ENCODE measurements at regions not wholly inside any gene's neighbourhood (a gene's known extent, or its start where the extent isn't known, plus 50 kb on each side); places are given as distances from the start of the nearest gene placed in this dataset.

GRCh38 chr18:54749291-54749690 is 79.0 kb upstream of the RAB27B start:
- DNase-seq = no peak
- H3K4me1 Mint-ChIP-seq = no peaks in the 10 kb centered on the region
- 100% methylated on average over 2 of the region's 3 CpGs for WGBS (ENCODE audit: insufficient coverage)
- H3K27me3 Mint-ChIP-seq (ENCODE audit: low read depth in 3 of 3) = peaks cover 0 to 5% (median 1%) of the 10 kb centered on the region in 3 donors
- Histone ChIP-seq H3K79me2 (ENCODE audit: insufficient read depth, low read length) (no peaks in the 10 kb centered on the region), H3K4me2 (replicated peaks; ENCODE audit: extremely low read depth, low read length, poor library complexity, severe bottlenecking) (no peak overlapping the region), H4K20me1 (ENCODE audit: insufficient read depth, low read length) (no peaks in the 10 kb centered on the region), H3K9me3 (replicated peaks in 1 of 2; ENCODE audit: control insufficient read depth in 1 of 2, insufficient read depth in 1 of 2, low read length in 2 of 2) (no peaks in the 10 kb centered on the region), H3K9ac (ENCODE audit: insufficient read depth, low read length, poor library complexity, severe bottlenecking) (no peak overlapping the region), H3K27ac (ENCODE audit: low read depth in 1 of 2, low read length in 2 of 2) (no peak overlapping the region), H2AFZ (ENCODE audit: insufficient read depth, low read depth, low read length, poor library complexity, severe bottlenecking) (no peak overlapping the region), H3K4me1 (ENCODE audit: control insufficient read depth in 1 of 2, insufficient read depth in 2 of 2, low read length in 2 of 2) (no peaks in the 10 kb centered on the region), H3K4me3 (replicated peaks in 1 of 3; ENCODE audit: low read depth in 2 of 3, low read length in 3 of 3) (no peak overlapping the region), H3K36me3 (replicated peaks in 1 of 2; ENCODE audit: control insufficient read depth in 1 of 2, insufficient read depth in 2 of 2, low read length in 2 of 2) (no peaks in the 10 kb centered on the region), H3K27me3 (ENCODE audit: control insufficient read depth in 2 of 2, insufficient read depth in 2 of 2, low read length in 2 of 2) (no peaks in the 10 kb centered on the region)
- TF ChIP-seq, protein P1, sequence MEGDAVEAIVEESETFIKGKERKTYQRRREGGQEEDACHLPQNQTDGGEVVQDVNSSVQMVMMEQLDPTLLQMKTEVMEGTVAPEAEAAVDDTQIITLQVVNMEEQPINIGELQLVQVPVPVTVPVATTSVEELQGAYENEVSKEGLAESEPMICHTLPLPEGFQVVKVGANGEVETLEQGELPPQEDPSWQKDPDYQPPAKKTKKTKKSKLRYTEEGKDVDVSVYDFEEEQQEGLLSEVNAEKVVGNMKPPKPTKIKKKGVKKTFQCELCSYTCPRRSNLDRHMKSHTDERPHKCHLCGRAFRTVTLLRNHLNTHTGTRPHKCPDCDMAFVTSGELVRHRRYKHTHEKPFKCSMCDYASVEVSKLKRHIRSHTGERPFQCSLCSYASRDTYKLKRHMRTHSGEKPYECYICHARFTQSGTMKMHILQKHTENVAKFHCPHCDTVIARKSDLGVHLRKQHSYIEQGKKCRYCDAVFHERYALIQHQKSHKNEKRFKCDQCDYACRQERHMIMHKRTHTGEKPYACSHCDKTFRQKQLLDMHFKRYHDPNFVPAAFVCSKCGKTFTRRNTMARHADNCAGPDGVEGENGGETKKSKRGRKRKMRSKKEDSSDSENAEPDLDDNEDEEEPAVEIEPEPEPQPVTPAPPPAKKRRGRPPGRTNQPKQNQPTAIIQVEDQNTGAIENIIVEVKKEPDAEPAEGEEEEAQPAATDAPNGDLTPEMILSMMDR (IDR thresholded peaks at IDR 0.05) = no peak
- no peaks in the 10 kb centered on the region for H3K36me3 Mint-ChIP-seq
- no peak overlapping the region for H3K4me3 Mint-ChIP-seq
- no peak overlapping the region for H3K27ac Mint-ChIP-seq
- peaks cover 0 to 2% (median 0%) of the 10 kb centered on the region in 7 donors for H3K9me3 Mint-ChIP-seq
- intact Hi-C loops (cut with micrococcal nuclease) = no loop called here

GRCh38 chr18:54750350-54750749 is 77.9 kb upstream of the RAB27B start:
- no peaks in the 10 kb centered on the region for H4K20me1 ChIP-seq (ENCODE audit: insufficient read depth, low read length)
- no peaks in the 10 kb centered on the region for H3K27me3 ChIP-seq (ENCODE audit: control insufficient read depth in 2 of 2, insufficient read depth in 2 of 2, low read length in 2 of 2)
- TF ChIP-seq, protein P1 (IDR thresholded peaks at IDR 0.05) = no peak
- peaks cover 0 to 2% (median 0%) of the 10 kb centered on the region in 7 donors for H3K9me3 Mint-ChIP-seq
- H3K4me3 ChIP-seq (replicated peaks in 1 of 3; ENCODE audit: low read depth in 2 of 3, low read length in 3 of 3) = no peak overlapping the region
- H3K27ac ChIP-seq (ENCODE audit: low read depth in 1 of 2, low read length in 2 of 2) = no peak overlapping the region
- peaks cover 0 to 5% (median 1%) of the 10 kb centered on the region in 3 donors for H3K27me3 Mint-ChIP-seq (ENCODE audit: low read depth in 3 of 3)
- DNase-seq = no peak
- H3K36me3 Mint-ChIP-seq = no peaks in the 10 kb centered on the region
- no CpG with 5 or more reads among the region's 2 CpGs for WGBS (ENCODE audit: insufficient coverage)
- no peaks in the 10 kb centered on the region for H3K36me3 ChIP-seq (replicated peaks in 1 of 2; ENCODE audit: control insufficient read depth in 1 of 2, insufficient read depth in 2 of 2, low read length in 2 of 2)
- intact Hi-C loops (cut with micrococcal nuclease) = no loop called here
- no peak overlapping the region for H2AFZ ChIP-seq (ENCODE audit: insufficient read depth, low read depth, low read length, poor library complexity, severe bottlenecking)
- H3K79me2 ChIP-seq (ENCODE audit: insufficient read depth, low read length) = no peaks in the 10 kb centered on the region
- H3K9me3 ChIP-seq (replicated peaks in 1 of 2; ENCODE audit: control insufficient read depth in 1 of 2, insufficient read depth in 1 of 2, low read length in 2 of 2) = no peaks in the 10 kb centered on the region
- no peaks in the 10 kb centered on the region for H3K4me1 Mint-ChIP-seq
- no peak overlapping the region for H3K9ac ChIP-seq (ENCODE audit: insufficient read depth, low read length, poor library complexity, severe bottlenecking)
- H3K4me1 ChIP-seq (ENCODE audit: control insufficient read depth in 1 of 2, insufficient read depth in 2 of 2, low read length in 2 of 2) = no peaks in the 10 kb centered on the region
- no peak overlapping the region for H3K4me2 ChIP-seq (replicated peaks; ENCODE audit: extremely low read depth, low read length, poor library complexity, severe bottlenecking)
- H3K4me3 Mint-ChIP-seq = no peak overlapping the region
- H3K27ac Mint-ChIP-seq = no peak overlapping the region
